GM19468 (cell line): ENCODE measurements at regions not wholly inside any gene's neighbourhood (a gene's known extent, or its start where the extent isn't known, plus 50 kb on each side); places are given as distances from the start of the nearest gene placed in this dataset.

ENCODE experiments used
- ATAC-seq: cut with Tn5 transposase; IDR thresholded peaks from one replicate; pipeline ENCODE4 v1.9.1; 2021; ENCODE audit warnings: mild to moderate bottlenecking, moderate library complexity, moderate number of reproducible peaks; ENCODE audit not compliant: unreplicated experiment; ENCODE audit errors: extremely low read depth

DNA sequence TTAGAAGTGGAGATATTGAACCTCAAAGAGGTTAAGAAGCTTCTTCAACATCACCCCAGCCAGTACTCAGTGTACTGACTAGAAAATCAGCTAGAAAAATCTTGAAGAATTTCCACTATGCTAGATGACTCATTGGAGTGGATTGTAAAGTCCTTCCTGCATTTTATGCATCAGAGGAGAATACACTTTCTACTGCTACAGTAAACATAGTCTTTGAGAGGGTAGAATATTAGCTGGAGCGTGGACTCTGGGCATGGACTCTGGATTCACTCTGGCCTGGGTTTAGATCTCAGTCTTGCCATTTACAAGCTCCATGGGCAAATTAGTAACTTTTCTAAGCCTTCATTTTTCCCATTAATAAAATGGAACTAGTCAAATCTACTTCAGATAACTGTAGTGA, 215.9 kb downstream of the IRS1 start:
- no peak for ATAC-seq

DNA sequence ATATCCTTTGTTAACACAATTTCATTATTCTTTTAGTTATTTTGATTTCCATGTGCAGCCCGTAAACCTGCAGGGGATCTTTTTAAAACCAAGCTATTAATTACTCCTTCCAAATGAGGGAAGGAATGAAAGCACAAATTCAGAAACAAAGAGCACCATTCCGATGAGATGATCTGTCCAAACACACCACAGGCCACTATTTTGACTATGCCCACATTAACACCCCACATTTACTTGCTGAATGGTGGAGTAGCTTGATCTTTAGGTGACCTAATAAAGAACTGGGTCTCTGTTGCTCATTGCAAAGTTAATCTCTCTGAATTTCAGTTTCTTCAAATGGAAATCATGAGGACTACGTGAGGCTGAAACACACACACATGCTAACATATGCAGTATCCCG, 218.0 kb downstream of the IRS1 start:
- no peak for ATAC-seq

DNA sequence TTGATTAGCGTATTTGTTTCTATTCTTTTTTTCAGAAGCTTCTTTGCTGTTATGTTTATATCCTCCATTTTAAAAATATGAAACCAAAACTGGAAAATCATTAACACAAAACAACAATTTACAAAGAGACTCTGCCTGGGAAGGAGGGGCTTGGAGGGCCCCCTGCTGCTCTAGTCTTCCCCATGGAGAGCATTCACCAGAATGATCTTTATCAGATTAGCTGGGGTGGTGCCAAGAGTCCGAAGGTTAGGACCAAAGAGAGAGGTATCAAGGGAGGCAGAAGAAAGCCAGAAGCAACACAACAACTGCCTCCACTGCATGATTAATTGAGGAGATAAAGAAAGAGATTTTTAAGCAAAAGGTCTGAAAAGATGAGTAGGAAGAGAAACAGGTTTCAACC, 218.6 kb downstream of the IRS1 start:
- no peak for ATAC-seq

DNA sequence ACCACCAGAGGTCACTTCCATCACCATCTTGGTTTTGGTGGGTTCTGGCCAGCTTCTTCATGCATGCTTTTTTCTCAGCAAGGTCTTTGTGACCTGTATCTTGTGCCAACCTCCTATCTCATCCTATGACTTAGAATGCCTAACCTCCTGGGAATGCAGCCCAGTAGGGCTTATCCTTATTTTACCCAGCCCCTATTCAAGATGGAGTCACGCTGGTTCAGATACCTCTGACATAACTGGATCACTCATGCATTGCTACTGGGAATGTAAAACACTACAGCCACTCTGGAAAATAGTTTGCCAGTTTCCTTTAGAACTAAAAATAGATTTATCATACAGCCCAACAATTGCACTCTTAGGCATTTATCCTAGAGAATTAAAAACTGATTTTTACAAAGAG, 219.2 kb downstream of the IRS1 start:
- ATAC-seq: no peak

DNA sequence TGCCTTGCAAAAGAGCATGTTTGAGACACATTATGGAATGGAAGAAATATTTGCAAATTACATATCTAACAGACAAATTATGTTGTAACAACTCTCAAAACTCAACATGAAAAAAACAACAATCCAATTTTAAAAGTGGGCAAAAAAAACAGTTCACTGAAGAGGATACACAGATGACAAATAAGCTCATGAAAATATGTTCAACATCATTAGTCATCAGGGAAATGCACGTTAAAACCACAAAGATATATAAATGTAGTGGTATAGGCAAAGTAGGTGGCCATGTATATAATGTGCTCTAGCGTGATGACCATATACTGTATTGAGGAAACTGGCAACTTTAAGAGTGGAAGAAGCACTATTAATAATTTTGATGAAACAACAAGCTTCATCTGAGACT, 220.1 kb downstream of the IRS1 start:
- ATAC-seq: no peak

DNA sequence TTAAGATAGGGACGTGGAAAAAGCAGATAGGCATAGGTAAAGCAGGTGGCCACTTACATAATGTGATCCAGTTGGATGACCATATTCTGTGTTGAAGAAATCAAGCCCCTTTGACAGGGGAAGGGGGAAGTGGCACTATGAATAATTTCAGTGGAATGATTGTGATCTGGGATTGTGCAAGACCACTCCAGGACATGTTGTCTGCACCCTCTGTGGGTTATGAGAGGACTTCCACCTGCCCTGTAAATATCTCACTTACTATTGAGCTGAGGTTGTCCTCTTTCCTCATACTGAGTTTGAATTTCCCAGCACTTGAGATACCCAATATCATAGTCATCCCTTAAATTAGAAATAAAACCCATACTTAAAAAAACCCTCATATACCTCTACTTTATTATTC, 220.7 kb downstream of the IRS1 start:
- ATAC-seq: no peak

DNA sequence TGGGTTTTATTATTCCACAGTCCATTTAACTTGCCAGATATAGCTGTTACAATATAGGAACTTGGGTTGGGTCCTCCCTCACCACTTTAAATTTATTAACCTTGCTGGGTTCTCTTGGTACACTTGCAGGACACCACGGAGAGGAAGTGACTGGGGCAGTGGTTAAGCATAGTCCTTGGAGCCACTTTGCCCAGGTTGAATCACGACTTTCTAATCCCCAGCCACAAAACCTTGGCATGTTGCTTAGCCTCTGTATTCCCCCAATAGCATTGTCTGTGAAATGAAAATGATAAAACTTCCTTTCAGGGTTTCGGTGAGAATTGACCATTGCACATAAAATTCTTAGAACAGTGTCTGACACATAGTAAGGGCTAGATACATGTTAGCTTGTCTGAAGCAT, 221.2 kb downstream of the IRS1 start:
- no peak for ATAC-seq

DNA sequence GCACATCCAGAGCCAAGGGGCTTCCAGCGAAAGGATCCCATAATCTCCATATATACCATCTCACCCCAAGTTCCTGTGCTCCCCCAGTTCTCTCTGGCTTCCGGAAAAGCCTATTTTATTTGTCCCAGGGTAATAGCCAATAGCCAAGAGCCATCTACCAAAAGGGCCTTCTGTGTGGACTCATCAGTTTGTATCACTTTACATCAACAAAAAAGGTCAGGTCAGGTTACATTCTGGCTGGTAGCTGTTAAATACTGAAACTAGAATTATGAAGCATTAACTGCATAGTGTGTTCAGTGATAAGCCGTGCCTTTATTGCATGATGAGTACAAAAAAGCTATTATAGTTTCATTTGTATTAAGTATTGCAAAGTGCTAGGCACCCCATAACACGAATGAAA, 223.7 kb downstream of the IRS1 start:
- ATAC-seq: no peak

DNA sequence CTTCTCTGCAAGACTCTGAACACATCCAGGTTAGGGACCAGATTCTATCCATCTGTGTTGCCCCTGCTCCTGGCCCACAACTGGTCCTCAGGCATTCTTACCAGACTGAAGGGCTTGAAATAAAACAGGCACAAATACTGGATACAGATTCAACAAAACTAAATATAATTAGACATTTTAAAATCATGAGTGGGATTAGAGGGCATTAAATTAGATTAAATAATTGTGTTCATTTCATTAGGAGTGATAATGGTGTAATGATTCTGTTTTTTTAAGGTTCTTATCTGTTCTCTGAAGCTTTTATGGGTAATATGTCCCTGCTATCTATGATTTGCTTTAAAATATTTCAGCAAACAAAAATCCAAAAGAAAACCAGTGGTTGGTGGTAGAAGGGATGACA, 226.5 kb downstream of the IRS1 start:
- ATAC-seq: no peak

DNA sequence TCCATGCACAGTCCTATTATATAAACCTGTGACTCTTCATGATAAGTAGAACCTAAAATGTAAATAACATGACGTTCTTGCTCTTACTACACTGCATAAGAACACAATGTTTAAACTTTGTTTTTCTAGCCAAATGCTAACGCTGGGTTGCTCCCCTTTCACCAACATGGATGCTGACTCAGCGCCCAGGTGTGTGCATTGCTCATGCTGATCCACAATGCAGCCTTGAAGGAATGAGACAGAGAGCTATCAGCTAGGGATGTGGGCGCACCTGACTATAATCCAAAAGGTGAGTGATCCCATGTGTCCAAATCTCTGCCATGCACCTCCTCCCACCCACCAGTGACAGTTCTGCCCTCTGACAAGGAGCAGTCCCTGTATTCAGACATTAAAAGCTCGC, 235.0 kb downstream of the IRS1 start:
- no peak for ATAC-seq

DNA sequence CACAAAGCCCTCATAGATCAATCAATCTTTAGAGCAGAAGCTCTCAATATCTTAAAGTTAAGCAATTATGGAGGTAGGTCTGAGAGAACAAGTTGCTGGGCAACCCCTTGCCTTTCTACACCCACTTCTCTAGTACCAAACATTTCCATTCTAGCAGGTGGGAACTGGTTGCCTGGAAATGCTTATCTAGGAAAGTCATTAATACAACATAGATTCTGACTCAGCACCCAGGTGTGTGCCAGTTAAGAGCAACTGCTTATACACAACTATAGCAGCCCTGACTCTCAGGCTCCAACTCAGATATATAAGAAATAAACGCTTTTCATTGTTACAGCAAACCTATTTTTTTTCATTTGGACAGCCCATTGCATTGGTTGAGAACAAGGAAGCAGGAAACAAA, 237.7 kb downstream of the IRS1 start:
- no peak for ATAC-seq

DNA sequence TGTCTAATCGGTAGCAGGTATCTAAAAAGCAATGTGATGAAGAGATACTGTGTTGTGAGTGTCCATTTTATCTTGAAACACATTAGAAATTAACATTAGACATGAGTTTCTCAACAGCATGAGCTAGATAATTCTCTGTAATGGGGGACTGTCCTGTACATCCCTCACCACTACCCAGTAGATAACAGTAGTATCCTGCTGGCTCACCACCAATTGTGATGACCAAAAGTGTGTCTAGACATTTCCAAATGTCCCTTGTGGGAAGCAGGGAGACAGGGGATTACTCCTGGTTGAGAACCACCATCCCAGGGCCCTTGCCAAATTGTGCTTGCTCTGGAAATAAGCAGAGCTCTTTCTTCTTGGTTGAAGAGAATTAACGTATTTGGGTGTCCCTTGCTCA, 239.3 kb downstream of the IRS1 start:
- ATAC-seq: no peak

DNA sequence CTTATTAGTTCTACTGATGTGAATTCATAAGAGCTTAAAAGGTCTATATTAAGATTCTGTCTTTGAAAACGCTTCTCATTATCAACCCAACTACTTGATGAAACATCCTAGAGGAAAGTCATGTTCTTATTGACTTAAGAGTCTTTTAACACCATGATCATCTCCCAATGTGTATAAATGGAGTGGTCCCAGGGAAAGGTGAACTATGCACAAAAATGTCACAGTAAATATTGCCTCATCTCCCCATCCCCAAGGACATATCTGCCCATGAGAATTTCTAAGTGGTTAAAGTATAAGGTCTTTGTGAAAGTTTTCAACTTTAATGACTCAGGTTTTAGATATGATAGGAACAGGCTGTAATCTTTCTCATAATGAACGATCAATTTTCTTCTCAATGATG, 240.1 kb downstream of the IRS1 start:
- ATAC-seq: no peak

DNA sequence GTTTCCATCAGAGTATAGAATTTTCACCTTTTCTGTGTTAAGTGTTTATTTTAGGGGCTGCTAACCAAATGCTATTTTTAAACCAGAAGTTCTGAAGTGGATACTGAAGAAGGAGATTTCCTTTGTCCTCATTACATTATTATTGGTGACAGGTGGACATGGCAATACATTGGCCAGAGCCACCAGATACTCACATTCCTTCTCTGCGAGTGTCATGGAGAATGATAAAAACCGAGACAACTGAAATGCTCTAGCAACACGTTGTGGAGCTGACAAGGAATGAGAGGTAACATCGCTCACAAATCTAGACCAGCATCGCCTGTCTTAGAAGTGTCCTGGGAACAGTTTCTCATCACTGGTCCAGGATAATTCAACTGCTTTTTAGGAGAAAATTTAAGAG, 241.2 kb downstream of the IRS1 start:
- no peak for ATAC-seq

DNA sequence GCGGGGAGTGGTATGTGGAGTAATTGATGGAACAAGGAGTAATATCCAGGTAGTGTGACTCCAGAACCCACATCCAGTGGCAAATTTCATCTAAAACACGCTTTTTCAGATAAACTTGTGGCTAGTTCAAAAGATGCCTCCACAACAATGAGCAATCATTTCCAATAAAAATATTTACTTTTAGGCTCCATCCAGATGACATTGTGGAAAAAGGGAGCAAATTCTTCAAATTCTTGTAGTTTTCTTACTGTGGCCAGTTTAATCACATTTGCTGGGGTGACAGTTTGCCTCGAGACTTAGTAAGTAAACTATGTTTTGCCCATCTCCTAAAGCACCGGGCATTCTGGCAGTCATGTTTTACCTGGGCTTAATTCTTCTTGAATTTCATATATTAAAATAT, 243.6 kb downstream of the IRS1 start:
- no peak for ATAC-seq

DNA sequence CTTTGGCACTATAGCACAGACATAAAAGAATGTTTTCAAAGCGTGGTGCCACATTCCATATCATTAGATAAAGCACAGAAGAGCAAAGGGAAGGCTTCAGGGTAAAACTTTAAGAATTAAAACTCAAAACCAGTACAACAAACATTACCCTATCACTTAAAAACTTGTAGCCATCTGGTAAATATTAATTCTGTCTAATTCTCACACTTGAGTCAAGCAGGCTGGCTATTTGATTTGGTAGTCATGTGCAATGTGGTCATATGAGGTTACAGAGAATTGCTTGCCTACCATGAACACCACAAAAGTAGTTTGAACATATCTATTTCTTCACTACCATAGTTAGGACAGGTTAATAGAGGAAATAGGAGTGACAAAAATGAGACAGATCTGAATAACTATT, 244.9 kb downstream of the IRS1 start:
- no peak for ATAC-seq

DNA sequence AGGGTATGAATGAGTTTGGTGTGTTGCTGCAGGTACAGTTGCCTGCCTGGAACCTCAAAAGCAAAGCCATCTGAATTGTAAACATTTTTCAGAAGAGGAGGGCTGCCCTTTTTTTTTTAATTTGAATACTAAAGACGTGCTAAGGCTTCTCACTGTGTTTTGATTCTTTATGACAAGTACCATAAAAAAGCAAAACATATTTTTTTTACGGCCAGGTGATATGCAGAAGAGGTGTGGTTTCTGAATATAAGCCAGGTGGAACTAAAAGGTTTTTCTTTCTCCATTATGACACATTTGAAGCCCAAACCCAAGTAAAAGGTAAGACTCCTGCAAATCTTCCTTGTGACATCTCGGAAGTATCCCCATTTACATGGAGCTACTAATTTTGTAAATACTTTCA, 246.3 kb downstream of the IRS1 start:
- ATAC-seq: no peak

DNA sequence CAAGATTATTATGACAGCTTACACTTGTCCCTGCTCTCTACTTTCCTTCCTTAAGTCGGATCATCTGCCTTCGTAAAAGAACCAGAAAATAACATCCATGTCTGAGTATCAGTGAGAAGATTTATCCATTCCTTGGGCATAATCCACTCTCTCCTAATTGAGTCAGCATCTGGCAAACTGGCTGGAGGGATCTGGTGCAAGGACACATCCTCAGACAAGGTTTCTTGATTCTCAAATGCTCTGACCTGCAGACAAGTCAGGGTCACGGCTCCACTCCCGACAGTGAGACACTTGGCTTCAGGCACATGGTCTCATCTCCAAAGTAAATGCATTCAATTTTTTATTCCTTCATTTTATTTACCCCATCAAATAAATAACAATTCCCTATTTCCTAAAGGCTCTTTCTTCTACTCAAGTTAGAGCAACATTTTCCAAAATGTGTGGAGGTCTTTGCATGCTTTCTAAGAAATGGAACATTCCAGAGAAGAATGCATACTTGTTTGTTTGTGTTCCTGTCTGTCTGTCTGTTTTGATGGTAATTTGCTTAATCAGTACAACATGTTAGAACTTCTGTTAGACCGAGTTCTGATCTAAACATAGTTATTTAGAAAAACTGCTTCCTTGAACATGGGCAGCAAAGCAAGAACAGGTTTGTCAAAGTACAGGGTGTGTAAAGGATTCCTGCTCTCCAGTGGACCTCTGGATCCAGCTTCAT, 246.9 kb downstream of the IRS1 start:
- no peak for ATAC-seq

DNA sequence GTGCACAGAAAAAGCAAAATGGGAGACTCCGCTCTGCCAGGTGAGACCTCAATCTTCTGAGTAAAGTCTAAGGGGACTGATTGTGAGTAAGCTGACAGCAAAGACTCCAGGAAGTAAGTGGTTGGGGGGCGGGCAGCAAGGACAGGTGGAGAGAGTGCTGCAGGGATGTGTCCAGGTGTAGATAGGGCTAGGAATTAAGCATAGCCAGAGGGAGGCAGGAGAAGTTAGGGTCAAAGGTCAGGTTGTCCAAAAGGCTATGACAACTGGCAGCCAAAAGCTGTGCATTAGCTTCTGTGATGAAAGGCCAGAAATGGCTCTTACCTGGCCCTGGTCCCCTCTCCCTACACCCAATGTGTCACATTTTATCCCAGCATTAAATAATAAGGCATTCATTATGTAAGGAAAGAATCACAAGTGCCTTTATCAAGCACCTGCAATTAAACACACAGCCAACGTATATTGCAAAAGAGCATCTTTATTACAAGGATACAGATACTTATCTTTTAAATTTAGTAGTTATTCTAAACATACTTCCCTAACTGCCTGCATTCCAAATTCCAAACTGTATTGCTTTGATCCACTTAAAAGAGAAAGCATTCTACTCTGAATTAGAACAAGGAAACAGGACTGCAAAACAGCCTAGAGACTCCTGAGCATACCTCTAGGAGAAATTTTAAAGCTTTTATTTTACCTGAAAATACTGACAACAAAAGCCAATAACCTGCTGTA, 247.9 kb downstream of the IRS1 start:
- ATAC-seq: no peak

DNA sequence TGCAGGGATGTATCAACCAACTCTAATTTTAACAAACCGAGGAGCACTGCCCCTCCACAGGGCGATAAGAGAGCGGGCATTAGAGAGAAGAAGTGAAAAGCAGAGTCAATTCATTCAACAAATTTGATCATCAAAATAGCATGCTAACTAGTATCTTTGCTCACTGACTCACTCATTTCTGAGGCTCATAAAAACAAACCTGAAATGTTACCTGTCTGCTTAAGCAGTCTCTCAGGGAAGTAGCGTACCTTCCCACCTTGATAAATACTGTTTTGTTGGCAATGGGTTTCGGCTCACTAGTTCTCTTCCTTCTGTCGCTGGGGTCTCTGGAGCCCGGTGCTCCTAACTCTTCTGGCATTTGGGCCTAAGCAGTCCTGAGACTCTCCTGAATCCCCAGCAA, 248.8 kb downstream of the IRS1 start:
- no peak for ATAC-seq

DNA sequence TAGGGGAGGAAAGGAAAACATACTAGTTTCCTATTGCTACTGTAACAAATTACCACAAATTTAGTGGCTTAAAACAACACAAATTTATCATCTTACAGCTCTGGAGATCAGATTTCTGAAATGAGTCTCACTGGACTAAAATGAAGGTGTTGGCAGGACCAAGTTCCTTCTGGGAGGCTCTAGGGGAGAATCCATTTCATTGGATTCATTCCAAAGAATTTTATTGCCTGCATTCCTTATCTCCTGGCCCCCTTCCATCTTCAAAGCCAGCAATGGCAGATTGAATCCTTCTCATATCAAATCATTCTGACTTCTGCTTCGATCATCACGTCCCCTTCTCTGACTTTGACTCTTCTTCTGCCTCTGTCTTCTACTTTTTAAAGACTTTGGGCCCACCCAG, 250.9 kb downstream of the IRS1 start:
- ATAC-seq: no peak

DNA sequence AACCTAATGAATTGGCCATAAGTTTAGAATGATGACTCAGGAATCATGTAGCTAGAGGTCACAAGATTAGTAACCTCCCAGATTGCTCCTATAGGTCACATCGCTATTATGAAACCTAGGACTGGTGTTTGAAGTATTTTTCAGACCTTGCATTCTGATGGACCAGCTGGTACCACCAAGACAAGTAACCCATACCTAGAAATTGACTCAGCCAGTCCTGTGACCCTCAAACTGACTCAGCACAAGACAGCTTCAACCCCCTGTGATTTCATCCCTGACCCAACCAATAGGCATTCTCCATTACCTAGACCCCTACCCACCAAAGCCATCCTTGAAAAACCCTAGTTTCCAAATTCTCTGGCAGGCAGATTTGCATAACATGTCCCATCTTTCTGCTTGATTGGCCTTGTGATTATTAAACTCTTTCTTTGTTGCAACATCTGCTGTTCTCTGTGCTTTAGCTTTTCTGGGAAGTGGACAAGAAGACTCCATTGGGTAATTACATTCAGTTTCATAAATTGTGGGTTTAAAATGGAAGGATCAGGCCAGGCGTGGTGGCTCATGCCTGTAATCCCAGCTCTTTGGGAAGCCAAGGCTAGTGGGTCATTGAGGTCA, 254.9 kb downstream of the IRS1 start:
- ATAC-seq: no peak
